CD4-positive, alpha-beta T cell treated with Interferon alpha-2 for 1 hour (primary cell): ENCODE measurements at regions not wholly inside any gene's neighbourhood (a gene's known extent, or its start where the extent isn't known, plus 50 kb on each side); places are given as distances from the start of the nearest gene placed in this dataset.
"Not testable (repeated sequence)": the region's sequence is repeated elsewhere in the genome, so short reads cannot be mapped to it uniquely, and the experiment has no call there.

ENCODE experiments used
- DNase-seq, 2 donors: peaks; one replicate each; pipeline ENCODE4 v3.0.0-alpha.2; 2020 to 2022

DNA sequence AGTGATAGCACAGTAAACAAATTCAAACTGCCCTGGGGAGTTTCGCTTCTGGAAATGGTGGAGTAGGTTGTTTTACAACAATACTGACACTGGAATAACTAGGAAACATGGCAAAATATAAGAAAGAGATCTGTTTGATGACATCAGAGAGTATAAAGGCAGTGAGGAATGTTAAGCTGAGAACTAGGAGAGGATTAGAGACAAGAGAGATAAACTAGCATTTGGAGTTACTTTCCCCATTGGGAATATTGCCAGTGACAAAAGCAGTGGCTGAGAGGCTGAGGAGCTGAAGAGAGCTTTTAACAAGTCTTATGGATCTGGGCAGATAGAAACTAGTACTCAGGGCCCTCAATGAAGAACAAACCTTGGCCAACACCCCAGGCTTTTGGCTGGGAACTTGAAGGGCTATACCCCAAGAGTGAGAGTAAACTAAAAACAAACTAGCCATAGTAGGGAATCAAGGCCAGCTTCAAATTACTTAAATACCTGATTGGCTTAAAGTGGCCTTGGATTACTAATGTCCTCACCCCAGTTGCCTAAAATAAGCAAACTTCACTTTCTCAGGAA, 280.4 kb downstream of the KLF13 start:
- no peak for DNase-seq

DNA sequence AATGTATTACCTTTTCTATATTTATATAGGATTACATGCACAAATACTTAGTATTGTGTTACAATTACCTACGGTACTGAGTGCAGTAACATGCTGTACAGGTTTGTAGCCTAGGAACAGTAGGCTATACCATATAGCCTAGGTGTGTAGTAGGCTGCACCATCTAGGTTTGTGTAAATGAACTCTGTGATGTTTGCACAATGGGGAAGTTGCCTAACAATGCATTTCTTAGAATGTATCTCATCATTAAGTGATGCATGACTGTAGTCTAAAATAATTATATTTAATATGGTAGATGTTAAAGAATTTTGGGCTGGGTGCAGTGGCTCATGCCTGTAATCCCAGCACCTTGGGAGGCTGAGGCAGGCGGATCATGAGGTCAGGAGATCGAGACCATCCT, 281.0 kb downstream of the KLF13 start:
- DNase-seq: no peak

DNA sequence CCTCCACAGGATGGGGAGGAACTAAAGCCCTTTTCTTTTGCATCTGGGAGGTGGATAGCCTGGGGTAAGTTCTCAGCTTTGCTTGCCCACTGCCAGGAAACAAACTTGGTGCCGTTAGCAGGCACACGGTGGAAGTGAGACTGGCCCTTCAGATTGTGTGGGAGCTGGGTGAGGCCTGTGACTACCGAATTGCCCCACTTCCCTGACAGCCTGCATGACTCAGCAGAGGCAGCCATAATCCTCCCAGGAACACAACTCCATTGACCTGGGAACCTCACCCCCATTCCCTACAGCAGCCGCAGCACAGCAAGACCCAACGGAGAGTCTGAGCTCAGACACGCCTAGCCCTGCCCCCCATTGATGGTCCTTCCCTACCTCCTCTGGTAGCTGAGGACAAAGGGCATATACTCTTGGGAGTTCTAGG, 282.6 kb downstream of the KLF13 start:
- no peak for DNase-seq

DNA sequence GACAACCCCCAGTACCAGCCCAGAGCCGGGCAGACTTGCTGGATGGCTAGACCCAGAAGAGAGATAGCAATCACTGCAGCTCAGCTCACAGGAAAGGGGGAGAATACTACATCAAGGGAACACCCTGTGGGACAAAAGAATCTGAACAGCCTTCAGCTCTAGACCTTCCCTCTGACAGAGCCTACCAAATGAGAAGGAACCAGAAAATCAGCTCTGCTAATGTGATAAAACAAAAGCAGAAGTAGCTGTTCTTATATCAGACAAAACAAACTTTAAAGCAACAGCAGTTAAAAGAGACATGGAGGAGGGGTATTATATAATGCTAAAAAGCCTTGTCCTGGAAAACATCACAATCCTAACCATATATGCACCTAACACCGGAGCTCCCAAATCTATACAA, 283.3 kb downstream of the KLF13 start:
- DNase-seq: no peak

DNA sequence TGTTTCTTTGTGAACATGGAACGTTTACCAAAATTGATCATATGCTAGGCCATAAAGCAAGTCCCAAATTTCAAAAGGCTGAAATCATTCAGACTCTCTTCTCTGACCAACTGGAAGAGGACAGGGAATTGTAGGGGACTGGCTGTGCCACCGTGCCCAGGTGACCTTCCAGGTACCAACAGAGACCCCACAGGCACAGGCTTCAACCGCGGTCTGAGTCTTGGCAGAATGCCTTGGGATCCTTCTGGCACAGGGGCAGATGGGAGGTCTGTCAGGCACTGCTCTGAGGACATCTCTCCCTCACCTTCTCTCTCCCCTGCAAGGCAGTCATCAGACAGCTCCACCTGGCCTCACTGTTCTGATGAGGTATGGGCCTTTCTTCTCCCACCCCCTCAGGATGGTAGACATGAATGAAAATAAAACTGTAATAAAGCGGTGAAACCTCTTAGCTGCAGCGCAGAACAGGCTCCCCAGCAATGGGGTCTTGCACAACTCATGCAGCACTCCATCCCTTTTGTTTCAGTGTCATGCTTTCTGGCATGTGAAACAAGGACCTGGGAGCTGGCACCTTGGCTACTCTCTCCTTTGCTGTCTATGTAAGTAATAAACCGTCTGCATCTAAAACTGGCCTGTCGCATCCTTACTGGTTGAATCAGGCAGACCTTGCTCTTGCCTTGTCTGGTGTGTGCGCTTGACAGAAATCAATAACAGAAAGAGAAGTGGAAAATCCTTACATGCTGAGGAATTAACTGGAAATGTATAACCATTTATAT, 289.2 kb downstream of the KLF13 start:
- DNase-seq: no peak

DNA sequence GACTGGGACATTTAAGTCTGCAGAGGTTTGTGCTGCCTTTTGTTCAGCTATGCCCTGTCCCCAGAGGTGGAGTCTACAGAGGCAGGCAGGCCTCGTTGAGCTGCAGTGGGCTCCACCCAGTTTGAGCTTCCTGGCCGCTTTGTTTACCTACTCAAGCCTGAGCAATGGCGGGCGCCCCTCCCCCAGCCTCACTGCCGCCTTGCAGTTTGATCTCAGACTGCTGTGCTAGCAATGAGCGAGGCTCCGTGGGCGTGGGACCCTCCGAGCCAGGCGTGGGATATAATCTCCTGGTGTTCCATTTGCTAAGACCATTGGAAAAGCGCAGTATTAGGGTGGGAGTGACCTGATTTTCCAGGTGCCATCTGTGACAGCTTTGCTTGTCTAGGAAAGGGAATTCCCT, 296.7 kb downstream of the KLF13 start:
- not testable (repeated sequence) for DNase-seq

DNA sequence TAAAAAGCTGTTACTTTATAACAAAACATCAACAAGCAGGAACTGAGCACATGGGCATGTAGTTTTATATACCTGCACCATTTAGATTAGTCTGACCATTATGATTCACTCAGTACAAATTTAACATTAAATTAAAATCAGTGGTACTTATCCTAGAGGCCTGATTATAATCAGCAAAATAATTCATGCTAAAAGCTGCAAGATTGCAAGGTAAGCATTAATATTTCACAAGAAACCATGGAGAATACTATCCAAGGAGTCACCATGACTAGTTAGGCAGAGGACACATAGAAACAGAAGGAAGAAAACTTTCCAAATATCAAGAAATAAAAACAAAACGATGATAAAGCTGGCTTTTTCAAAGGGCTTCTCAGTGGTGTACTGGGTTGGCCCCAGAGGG, 297.5 kb downstream of the KLF13 start:
- DNase-seq: not testable (repeated sequence)

DNA sequence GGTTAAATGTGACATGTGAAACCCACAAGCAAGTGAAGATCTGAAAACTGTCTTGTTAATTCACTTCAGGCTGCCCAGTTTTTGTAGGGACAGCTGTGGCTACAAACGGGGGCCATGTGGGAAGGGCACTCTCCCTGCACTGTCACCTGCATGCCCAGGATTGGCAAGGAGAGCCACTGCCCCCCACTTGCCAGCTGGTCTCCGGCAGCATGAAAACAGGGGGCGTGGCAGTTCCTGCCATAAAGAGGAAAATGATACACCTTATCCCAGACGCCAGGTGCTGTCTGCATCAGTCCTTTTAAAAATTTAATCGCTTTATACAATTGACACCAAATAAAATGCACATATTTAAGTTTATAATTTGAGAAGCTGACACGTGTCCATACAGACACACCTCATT, 309.1 kb downstream of the KLF13 start:
- DNase-seq: not testable (repeated sequence)

DNA sequence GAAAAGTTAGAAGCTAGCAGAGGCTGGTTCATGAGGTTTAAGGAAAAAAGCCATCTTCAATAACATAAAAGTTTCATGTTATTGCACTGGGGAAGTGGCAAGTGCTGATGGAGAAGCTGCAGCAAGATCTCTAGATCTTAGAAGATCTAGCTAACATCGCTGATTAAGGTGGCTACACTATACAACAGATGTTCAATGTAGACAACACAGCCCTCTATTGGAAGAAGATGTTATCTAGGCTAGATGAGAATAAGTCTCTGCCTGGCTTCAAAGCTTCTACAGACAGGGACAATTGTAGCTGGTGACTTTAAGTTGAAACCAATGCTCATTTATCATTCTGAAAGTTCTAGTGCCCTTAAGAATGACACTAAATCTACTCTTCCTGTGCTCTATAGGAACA, 310.3 kb downstream of the KLF13 start:
- peak in 1 of 2 donors; percentile 8 for DNase-seq

DNA sequence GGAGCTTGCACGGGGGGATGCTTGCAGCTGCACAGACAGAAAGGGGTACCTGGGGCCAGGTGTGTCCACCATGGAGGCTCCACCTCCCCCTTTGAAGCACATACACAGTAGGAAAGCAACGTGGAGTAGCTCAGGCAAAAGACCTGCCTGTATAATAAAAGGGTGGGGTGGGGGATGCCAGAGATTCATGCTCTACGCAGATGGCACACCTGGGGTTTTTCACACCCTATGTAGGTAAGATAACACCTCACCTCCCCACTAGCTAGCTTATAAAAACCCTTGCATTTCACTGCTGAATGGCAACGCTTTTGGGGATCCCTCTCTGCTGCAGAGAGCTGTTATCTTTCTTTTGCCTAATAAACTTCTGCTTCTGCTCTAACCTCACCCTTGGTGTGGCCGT, 317.3 kb downstream of the KLF13 start:
- DNase-seq: not testable (repeated sequence)

DNA sequence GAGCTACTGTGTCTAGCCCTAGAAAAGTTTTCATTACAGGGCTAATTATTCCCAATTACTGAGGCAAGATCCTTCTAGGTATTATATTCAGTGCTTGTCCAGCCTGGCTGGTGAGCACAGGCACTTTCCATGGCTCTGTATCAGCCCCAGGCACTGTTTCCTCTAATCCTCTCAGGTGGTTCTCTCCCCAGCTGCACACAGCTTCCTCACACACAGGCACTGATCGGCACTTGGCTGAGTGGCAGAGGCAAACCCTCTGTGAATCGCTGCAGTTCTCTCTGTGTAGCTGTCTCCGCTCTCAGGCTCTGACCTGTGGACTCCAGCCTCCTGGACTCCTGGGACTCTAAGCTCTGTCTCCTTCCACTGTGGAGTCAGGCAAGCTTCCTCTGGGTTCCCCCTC, 318.1 kb downstream of the KLF13 start:
- DNase-seq: not testable (repeated sequence)

DNA sequence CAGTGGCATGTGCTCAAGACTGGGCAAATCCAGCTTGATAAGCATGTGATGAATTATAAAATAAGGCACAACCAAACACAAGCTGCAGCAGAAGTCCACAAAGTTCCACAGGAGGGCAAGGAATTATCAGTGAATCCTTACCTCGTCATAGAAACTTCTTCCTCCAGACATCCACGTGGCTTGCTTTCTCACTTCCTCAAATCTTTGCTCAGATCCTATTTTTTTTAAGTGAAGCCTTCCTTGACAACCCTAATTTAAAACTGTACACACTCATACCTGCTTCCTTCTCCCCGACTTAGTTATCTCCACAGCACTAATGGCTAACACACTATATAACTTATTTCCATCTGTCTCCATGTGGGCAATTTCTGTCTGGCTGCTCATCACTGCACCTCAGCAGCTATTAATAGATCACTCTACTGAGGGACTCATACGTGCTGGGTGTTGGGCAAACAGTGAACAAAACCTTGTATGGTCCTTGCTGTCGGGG, 320.7 kb downstream of the KLF13 start:
- DNase-seq: not testable (repeated sequence)

DNA sequence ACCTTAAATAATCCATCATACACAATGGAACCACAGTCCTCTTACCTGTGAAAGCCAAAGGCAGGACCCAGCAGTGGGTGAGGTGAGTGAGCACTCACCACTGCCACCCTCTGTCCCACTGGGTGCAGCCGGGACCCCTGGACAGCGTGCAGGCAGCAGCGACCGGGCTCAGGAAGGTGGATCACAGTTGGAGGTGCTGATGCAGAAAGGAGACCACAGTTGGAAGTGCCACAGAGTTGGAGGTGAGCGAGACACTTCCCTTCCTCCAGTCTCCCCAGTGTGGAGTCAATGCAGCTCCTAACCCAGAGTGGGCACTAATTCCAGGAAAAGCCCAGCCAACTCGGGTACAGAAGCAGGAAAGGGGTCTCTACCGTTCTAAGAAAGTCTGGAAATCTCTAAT, 323.0 kb downstream of the KLF13 start:
- not testable (repeated sequence) for DNase-seq

DNA sequence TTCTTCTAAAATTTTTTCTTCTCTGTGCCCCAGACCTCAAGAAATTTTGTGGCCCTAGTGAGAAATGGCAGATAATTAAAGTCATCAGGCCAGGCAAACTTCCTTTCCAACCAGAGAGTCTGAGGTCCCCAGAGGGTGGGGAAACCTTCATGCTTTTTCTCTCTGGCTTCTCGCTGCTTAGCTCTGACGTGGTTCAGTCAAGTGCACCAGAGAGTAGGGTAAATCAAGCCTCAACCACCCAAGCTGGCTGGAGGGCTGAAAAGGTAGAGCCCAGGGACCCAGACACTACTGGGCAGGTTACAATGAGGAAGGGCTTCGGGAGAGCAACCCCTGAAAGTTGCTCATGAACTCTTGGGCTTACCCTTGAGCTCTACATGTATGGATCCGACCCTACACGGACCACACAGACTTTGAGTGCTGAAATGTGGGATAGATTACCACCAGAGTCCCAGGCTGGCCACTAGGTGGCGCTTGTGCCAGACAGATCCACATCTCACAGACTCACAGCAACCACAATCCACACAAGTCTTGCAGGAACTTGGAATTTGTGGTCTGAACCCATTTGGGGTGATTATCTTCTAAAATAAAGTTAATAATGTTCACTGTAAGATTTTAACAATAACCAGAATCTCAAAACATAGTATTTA, 323.5 kb downstream of the KLF13 start:
- DNase-seq: peak; percentile 34 to 45

DNA sequence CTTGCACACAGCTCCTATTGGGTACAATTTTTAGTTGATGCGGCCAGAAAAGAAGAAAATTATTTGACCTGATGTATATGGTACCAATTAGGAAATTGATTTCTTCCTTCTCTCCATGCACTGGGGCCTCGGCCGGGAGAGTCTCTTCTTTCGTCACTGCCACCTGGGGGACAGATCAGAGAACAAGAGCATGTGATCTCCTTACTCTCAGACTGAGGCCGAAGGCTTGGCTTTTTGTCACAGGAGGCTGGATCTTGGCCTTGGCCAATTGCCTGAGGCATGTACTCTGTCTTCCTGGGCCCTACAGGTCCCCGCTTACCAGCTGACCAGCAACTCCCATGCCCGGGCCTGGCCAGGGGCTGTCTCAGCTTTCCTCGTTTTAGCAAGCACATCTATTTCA, 330.3 kb downstream of the KLF13 start:
- DNase-seq: not testable (repeated sequence)

DNA sequence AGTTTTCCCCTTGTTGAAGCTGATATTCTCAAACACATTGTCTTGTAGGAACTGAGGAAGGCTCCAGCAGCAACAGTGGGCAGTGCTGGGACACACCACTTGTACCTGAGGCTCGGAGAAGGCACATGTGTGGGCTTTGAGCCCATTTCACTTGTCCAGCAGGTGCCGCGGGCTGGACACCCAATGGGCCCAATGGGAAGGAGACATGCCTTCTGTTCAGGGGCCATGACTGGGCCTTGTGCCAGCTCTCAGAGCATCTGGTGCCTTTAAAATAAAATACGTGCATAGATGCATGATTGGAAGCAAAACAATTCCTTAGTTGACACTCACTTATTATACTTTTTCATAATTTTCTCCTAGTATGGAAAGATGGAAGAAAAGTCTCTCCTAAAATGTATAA, 334.2 kb downstream of the KLF13 start:
- DNase-seq: no peak

DNA sequence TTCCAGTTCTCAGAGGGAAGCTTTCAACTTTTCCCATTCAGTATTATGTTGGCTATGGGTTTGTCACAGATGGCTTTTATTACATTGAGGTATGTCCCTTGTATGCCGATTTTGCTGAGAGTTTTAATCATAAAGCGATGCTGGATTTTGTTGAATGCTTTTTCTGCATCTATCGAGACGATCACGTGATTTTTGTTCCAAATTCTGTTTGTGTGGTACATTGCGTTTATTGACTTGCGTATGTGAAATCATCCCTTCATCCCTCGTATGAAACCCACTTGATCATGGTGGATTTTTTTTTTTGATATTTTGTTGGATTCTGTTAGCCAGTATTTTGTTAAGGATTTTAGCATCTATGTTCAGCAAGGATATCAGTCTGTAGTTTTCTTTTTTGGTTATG, 339.1 kb downstream of the KLF13 start:
- DNase-seq: not testable (repeated sequence)

DNA sequence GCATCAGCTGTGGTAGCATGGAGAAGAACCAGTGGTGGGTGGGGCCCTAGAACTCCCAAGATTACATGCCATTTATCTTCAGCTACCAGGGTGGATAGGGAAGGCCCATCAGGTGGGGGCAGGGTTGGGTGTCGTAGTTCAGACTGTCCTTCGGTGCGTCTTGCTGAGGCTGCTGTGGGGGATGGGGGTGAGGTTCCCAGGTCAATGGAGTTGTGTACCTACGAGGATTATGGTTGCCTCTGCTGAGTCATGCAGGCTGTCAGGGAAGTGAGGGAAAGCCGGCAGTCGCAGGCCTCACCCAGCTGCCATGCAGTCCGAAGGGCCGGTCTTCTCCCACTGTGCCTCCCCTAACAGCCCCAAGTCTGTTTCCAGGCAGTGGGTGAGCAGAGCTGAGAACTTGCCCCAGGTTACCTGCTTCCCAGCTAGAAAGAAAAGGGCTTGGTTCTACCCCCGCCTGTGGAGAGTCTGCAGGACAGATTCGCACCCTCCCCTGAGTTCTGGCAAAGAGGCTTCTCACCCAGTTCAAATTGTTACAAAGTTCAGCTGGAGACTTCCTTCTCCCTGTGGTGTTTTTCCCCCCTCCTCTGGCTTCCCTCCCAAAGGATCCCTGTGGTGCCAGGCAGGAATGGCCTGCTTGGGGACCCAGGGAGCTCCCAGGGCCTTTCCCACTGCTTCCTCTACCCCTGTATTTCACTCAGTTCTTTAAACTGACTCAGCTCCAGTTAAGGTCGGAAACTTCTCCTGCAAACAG, 342.7 kb downstream of the KLF13 start:
- DNase-seq: not testable (repeated sequence)

DNA sequence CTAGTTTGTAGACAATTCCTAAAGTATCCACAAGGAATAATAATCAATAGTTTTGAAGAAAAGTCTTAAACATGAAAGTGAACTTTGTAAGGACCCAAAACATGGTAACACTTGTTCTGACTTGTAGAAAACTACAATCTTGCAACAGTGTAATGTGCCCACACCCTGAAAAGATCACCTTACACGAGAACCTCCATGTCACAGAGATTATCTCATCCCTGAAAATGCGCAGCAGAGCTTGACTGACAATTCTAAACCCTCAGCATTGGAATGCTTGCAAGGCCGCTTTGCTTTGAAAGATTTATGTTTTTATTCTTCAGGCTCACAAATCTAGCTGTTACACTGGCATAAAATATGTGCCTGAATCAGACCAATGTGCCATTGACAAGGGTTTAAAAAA, 346.6 kb downstream of the KLF13 start:
- not testable (repeated sequence) for DNase-seq

DNA sequence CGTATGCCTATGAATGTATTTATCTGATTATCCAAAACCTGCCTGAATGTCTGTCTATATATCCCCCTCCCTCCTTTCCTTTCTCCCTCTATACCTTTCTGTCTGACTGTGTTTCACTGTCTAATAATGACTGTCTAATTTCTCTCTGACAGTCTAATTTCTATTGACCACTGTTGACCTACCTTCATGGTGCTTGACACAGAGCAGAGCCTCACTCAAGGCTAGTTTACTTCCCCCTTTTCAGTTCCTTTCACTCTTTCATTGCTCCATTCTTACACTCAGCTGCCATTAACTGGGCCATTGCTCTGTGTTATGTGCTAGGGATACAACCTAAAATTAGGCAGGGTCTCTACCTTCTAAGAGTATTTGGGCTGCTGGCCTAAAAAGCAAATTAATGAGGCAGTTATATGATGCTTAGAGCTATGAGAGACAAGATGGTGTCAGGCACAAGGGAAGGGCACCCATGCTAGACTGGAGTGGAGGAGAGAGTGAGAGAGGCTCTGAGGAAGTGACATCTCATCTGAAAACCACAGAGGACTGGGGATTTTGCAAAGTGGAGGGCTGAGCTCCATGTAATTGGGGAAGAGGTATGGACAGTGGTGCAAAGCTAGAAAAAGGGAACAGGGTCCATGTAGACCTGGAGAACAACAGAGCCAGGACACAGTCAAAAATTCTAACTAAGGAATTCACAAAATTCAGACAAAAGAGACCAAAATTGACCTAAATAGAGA, 348.6 kb upstream of the CHRNA7 start:
- DNase-seq: not testable (repeated sequence)

DNA sequence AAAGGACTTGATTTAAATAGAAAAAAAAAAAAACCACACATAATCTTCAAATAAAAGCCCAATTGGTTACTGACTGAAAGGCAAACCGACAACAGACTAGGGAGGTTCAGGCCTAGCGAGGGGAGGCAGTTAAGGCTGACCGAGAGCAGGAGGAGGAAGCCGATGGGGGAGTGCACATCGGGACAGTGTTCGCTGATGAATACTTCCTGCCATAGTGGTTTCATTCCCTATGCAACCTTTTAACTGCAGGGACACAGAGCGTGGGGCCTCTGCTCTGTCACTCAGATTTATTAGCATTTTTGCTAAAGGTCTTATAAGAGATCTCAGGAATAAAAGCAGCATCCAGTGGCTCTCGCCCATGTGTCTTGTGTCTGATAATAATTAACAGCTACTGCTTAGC, 343.2 kb upstream of the CHRNA7 start:
- DNase-seq: not testable (repeated sequence)

DNA sequence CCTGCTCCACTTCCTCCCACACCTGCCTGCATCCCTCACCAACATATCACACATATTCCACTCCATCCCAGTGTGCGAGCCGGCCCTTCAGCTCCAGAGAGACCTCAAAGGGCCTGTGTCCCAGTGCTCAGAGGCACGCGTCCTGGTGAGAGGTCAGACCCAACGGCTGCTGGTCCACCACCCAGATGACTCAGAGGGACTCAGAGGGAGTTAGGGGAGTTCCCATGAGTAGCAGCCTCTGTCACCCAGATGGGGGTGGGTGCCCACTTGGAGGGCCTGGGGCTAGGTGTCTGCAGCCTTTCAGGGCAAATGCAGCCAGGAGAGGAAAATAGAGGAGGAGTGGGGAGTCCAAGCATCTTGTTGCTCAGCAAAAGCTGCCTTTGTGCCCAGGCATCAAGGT, 333.8 kb upstream of the CHRNA7 start:
- not testable (repeated sequence) for DNase-seq
